OCI-LY1 (cell line): ENCODE measurements at regions not wholly inside any gene's neighbourhood (a gene's known extent, or its start where the extent isn't known, plus 50 kb on each side); places are given as distances from the start of the nearest gene placed in this dataset.

Experiments
- H2AFZ ChIP-seq: fragments of 200-600 bp; sonication (generic), shearing (Covaris generic); 2 replicates; pipeline ENCODE4 v1.6.0; 2014; ENCODE audit warnings: antibody characterized with exemption, mild to moderate bottlenecking, low read length
- H3F3A ChIP-seq: fragments of 200-600 bp; sonication (generic), shearing (Covaris generic); 2 replicates; pipeline ENCODE4 v1.6.0; 2014; ENCODE audit warnings: mild to moderate bottlenecking, antibody characterized with exemption, low read length, moderate library complexity; ENCODE audit not compliant: insufficient read depth
- H3K27ac ChIP-seq: fragments of 200-600 bp; sonication (generic); 2 replicates; pipeline ENCODE4 v1.5.1; 2014; ENCODE audit warnings: low read length, mixed run types, mild to moderate bottlenecking, low read depth; ENCODE audit not compliant: poor library complexity, severe bottlenecking
- H3K27me3 ChIP-seq: fragments of 200-600 bp; sonication (generic); 2 replicates; pipeline ENCODE4 v1.6.0; 2014; ENCODE audit warnings: antibody characterized with exemption, mild to moderate bottlenecking, low read length, moderate library complexity; ENCODE audit not compliant: insufficient read depth
- H3K36me3 ChIP-seq: fragments of 200-600 bp; sonication (generic); 2 replicates; pipeline ENCODE4 v1.6.1; 2014; ENCODE audit warnings: mild to moderate bottlenecking, antibody characterized with exemption, low read length, moderate library complexity, mixed read lengths; ENCODE audit not compliant: insufficient read depth
- H3K4me1 ChIP-seq: fragments of 200-600 bp; sonication (generic); 2 replicates; pipeline ENCODE4 v1.5.1; 2014; ENCODE audit warnings: mild to moderate bottlenecking, low read length, moderate library complexity; ENCODE audit not compliant: insufficient read depth, severe bottlenecking
- H3K4me2 ChIP-seq: fragments of 200-600 bp; sonication (generic), shearing (Covaris generic); 2 replicates; pipeline ENCODE4 v1.6.1; 2014; ENCODE audit warnings: low read length
- H3K4me3 ChIP-seq: fragments of 200-600 bp; sonication (generic); 2 replicates; pipeline ENCODE4 v1.5.1; 2014; ENCODE audit warnings: low read length, low read depth, mild to moderate bottlenecking, mixed read lengths; ENCODE audit not compliant: poor library complexity, severe bottlenecking
- H3K79me2 ChIP-seq: fragments of 200-600 bp; shearing (Covaris generic); 2 replicates; pipeline ENCODE4 v1.6.1; 2016; ENCODE audit warnings: mixed run types, low read length, mixed read lengths; ENCODE audit not compliant: insufficient read depth
- H3K9ac ChIP-seq: fragments of 200-600 bp; sonication (generic), shearing (Covaris generic); 2 replicates; pipeline ENCODE4 v1.6.1; 2014; ENCODE audit warnings: mild to moderate bottlenecking, low read length, mixed read lengths
- H3K9me2 ChIP-seq: fragments of 200-600 bp; sonication (generic), shearing (Covaris generic); 2 replicates; pipeline ENCODE4 v1.6.1; 2014; ENCODE audit warnings: low read depth, mild to moderate bottlenecking, low read length, mixed read lengths
- H3K9me3 ChIP-seq: fragments of 200-600 bp; shearing (Covaris generic); 2 replicates; pipeline ENCODE4 v1.6.1; 2014; ENCODE audit warnings: low read length, mixed read lengths
- H4K20me1 ChIP-seq: fragments of 200-600 bp; sonication (generic), shearing (Covaris generic); 2 replicates; pipeline ENCODE4 v1.6.0; 2016; ENCODE audit warnings: mild to moderate bottlenecking, low read length; ENCODE audit not compliant: insufficient read depth
- EZH2 ChIP-seq: fragments of 200-600 bp; sonication (generic), shearing (Covaris generic); IDR thresholded peaks from 2 replicates; pipeline ENCODE4 v1.8.0; 2017; ENCODE audit warnings: borderline replicate concordance, mixed run types, mild to moderate bottlenecking, antibody characterized with exemption, low read length, moderate library complexity, mixed read lengths
- TF ChIP-seq, protein P1 (sequence below): fragments of 200-600 bp; sonication (generic), shearing (Covaris generic); IDR thresholded peaks from 2 replicates; pipeline ENCODE4 v1.5.1; 2017; ENCODE audit warnings: mild to moderate bottlenecking, antibody characterized with exemption, low read length, moderate library complexity, mixed read lengths

DNA sequence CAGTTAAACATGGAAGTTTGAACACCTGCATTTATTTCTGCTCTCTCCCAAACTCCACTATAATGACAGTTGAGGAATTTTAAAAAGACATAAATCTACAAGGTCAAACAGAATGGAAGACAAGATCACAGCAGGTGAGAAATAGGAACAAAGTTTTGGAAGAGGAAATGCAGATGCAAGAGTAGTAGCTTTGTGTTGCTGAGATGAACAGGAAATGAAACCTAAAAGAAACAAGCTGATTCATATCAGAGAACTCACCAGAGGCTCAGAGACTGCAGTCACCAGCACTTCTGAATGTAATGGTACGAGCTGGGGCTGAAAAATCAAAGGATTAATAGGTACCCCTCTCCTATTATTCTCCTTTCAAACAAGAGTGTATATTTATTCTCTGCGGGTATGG lies 459.9 kb downstream of the RAP2B start:
- no peak overlapping the region for H3K4me3 ChIP-seq
- TF ChIP-seq, protein P1, sequence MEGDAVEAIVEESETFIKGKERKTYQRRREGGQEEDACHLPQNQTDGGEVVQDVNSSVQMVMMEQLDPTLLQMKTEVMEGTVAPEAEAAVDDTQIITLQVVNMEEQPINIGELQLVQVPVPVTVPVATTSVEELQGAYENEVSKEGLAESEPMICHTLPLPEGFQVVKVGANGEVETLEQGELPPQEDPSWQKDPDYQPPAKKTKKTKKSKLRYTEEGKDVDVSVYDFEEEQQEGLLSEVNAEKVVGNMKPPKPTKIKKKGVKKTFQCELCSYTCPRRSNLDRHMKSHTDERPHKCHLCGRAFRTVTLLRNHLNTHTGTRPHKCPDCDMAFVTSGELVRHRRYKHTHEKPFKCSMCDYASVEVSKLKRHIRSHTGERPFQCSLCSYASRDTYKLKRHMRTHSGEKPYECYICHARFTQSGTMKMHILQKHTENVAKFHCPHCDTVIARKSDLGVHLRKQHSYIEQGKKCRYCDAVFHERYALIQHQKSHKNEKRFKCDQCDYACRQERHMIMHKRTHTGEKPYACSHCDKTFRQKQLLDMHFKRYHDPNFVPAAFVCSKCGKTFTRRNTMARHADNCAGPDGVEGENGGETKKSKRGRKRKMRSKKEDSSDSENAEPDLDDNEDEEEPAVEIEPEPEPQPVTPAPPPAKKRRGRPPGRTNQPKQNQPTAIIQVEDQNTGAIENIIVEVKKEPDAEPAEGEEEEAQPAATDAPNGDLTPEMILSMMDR = no peak
- TF ChIP-seq EZH2 = no peak
- H3K27me3 ChIP-seq = no peaks in the 10 kb centered on the region
- no peak overlapping the region for H3K27ac ChIP-seq
- no peaks in the 10 kb centered on the region for H3F3A ChIP-seq
- H3K4me2 ChIP-seq = no peak overlapping the region
- H3K9me2 ChIP-seq = no peaks in the 10 kb centered on the region
- peaks cover 17% of the 10 kb centered on the region for H3K4me1 ChIP-seq
- H3K79me2 ChIP-seq = no peaks in the 10 kb centered on the region
- H3K9me3 ChIP-seq = no peaks in the 10 kb centered on the region
- H2AFZ ChIP-seq = no peak overlapping the region
- H4K20me1 ChIP-seq = no peaks in the 10 kb centered on the region
- H3K9ac ChIP-seq = no peak overlapping the region
- H3K36me3 ChIP-seq = no peaks in the 10 kb centered on the region

DNA sequence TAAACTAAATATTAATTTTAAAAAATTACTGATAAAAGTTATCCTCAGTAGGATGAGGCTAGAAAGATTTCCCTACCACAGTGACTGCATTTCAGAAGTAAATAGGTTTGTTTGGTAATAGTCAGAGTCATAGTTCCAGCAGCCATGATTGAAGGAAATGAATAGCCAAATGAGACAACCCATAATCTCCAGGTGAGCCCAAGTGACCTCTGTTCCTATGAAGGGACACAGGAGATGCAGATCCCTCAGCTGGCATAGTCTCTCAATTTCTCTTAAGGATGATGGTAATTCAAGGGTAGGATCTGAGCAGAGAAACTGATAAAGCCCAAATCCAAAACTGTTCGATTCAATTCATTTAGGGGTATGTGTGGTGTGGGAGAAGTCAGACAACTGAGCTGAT lies 461.8 kb downstream of the RAP2B start:
- Histone ChIP-seq H3K27me3 (no peaks in the 10 kb centered on the region), H3K4me3 (no peak overlapping the region), H3K9me3 (no peaks in the 10 kb centered on the region), H3K9me2 (no peaks in the 10 kb centered on the region), H3K79me2 (no peaks in the 10 kb centered on the region), H3K9ac (no peak overlapping the region), H3K4me1 (peaks cover 17% of the 10 kb centered on the region), H3F3A (no peaks in the 10 kb centered on the region), H2AFZ (no peak overlapping the region), H3K27ac (no peak overlapping the region), H4K20me1 (no peaks in the 10 kb centered on the region), H3K4me2 (no peak overlapping the region), H3K36me3 (no peaks in the 10 kb centered on the region)
- no peak for TF ChIP-seq EZH2
- TF ChIP-seq, protein P1 = no peak

DNA sequence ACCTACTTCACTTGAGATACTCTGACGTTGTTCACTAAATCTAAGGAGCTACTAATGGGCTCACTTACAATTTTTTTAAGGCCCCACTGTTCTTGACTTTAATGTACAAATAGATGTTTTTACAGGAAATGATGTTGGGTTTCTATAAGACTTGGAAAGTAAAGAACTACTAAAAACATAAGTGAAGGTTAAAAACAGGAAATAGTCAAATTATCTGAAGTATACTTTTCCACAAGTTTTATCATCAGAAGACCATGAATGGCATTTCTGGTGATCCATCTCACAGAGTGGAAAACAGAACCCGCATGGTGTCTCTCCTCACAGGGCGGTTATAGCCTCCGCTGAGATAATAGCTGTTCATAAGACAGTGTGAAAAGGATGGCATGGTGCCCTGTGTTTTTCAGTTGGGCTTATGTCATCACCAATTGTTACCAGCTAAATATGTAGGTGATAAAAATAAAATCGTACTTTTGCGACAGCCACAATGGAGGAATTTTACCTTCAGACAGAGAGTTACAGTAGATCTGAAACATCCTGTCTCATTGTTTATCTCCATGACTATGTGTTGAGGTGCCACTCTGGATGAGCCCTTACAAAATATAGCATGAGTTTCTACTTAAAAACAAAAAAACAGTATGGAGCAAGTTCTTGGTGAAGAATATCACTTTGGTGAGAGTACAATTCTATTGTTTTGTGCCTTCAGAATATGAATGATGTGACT lies 462.4 kb downstream of the RAP2B start:
- TF ChIP-seq, protein P1 = no peak
- no peak for TF ChIP-seq EZH2
- Histone ChIP-seq H3K4me3 (no peak overlapping the region), H3K4me1 (peaks cover 17% of the 10 kb centered on the region), H3K4me2 (peak overlapping the region; percentile 5; the same call in 1 of the 2 replicates), H4K20me1 (no peaks in the 10 kb centered on the region), H3K27me3 (no peaks in the 10 kb centered on the region), H3K9ac (no peak overlapping the region), H3K27ac (no peak overlapping the region), H3F3A (no peaks in the 10 kb centered on the region), H3K36me3 (no peaks in the 10 kb centered on the region), H3K79me2 (no peaks in the 10 kb centered on the region), H3K9me2 (no peaks in the 10 kb centered on the region), H3K9me3 (no peaks in the 10 kb centered on the region), H2AFZ (no peak overlapping the region)
